ENCODE measurements at regions not wholly inside any gene's neighbourhood (a gene's known extent, or its start where the extent isn't known, plus 50 kb on each side); places are given as distances from the start of the nearest gene placed in this dataset.

DNA sequence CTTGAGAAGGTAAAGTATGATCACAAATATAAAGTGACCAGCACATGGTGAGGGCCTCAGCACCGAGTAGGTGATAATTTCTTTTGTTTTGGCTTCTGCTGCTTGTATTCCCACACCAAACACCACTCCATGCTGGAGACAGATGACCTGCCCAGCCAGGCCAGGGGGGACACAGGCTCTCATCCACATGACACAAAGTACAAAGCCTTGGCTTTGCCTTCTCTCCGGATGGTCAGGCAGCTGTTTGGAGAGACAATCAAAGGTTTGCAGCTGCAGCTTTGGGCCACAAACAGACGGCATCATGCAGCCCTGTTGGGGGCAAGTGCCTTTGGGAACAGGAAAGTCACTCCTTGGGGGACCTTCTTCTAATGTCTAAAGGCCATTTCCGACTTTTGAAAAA is 226.2 kb upstream of the KLF4 start:
- no peak for TF ChIP-seq CTCF (optimal IDR thresholded peaks at IDR 0.05 in 1 of 3, IDR thresholded peaks at IDR 0.05 in 1 of 3, conservative IDR thresholded peaks at IDR 0.05 in 1 of 3; ENCODE audit: extremely low read depth in 1 of 3, insufficient read depth in 2 of 3, low read length in 3 of 3)
- TF ChIP-seq EZH2 (IDR thresholded peaks at IDR 0.05; ENCODE audit: low read length): no peak
- no peak overlapping the region for H3K27ac ChIP-seq (ENCODE audit: control insufficient read depth, insufficient read depth, low read length)
- no peaks in the 10 kb centered on the region for H3K9me3 ChIP-seq (ENCODE audit: control insufficient read depth, low read depth, low read length)
- H3K9ac ChIP-seq (ENCODE audit: control insufficient read depth, extremely low read depth, insufficient read depth, low read length): no peak overlapping the region
- dilution Hi-C loops (cut with MboI; ENCODE audit: extremely low pct_ligation_motif_present, low sequenced_read_pairs): no loop called here
- H3K36me3 ChIP-seq (ENCODE audit: control insufficient read depth in 2 of 2, extremely low read depth in 1 of 2, insufficient read depth in 2 of 2, low read length in 2 of 2): no peaks in the 10 kb centered on the region
- no peak for FAIRE-seq
- no peak overlapping the region for H2AFZ ChIP-seq (ENCODE audit: control insufficient read depth, low read length)
- no peak for DNase-seq (ENCODE audit: low read depth, low spot score)
- H3K27me3 ChIP-seq (ENCODE audit: control insufficient read depth, extremely low read depth, insufficient read depth, low read length): no peaks in the 10 kb centered on the region
- peaks cover 3% of the 10 kb centered on the region for H3K9me1 ChIP-seq (ENCODE audit: control insufficient read depth, extremely low read depth, insufficient read depth, low read length)
- no peaks in the 10 kb centered on the region for H3K79me2 ChIP-seq (ENCODE audit: control insufficient read depth, insufficient read depth, low read length)
- H3K4me2 ChIP-seq (ENCODE audit: control insufficient read depth, extremely low read depth, insufficient read depth, low read depth, low read length): no peak overlapping the region
- no peaks in the 10 kb centered on the region for H4K20me1 ChIP-seq (ENCODE audit: control insufficient read depth, extremely low read depth, insufficient read depth, low read length)
- peaks cover 24% of the 10 kb centered on the region for H3K4me1 ChIP-seq (ENCODE audit: control insufficient read depth, extremely low read depth, insufficient read depth, low read length)
- no peak overlapping the region for H3K4me3 ChIP-seq (ENCODE audit: control insufficient read depth in 2 of 3, extremely low read depth in 1 of 3, insufficient read depth in 2 of 3, low read depth in 1 of 3, low read length in 3 of 3)

- no peaks in the 10 kb centered on the region for H3K79me2 ChIP-seq (ENCODE audit: control insufficient read depth, insufficient read depth, low read length)
- no peak overlapping the region for H3K27ac ChIP-seq (ENCODE audit: control insufficient read depth, insufficient read depth, low read length)
- H3K9me1 ChIP-seq (ENCODE audit: control insufficient read depth, extremely low read depth, insufficient read depth, low read length): no peaks in the 10 kb centered on the region
- DNase-seq (ENCODE audit: low read depth, low spot score): no peak
- no peaks in the 10 kb centered on the region for H3K36me3 ChIP-seq (ENCODE audit: control insufficient read depth in 2 of 2, extremely low read depth in 1 of 2, insufficient read depth in 2 of 2, low read length in 2 of 2)
- FAIRE-seq: no peak
- dilution Hi-C loops (cut with MboI; ENCODE audit: extremely low pct_ligation_motif_present, low sequenced_read_pairs): no loop called here
- TF ChIP-seq EZH2 (IDR thresholded peaks at IDR 0.05; ENCODE audit: low read length) (no peak), CTCF (optimal IDR thresholded peaks at IDR 0.05 in 1 of 3, IDR thresholded peaks at IDR 0.05 in 1 of 3, conservative IDR thresholded peaks at IDR 0.05 in 1 of 3; ENCODE audit: extremely low read depth in 1 of 3, insufficient read depth in 2 of 3, low read length in 3 of 3) (no peak)
- H3K9ac ChIP-seq (ENCODE audit: control insufficient read depth, extremely low read depth, insufficient read depth, low read length): no peak overlapping the region
- H3K4me2 ChIP-seq (ENCODE audit: control insufficient read depth, extremely low read depth, insufficient read depth, low read depth, low read length): no peak overlapping the region
- no peaks in the 10 kb centered on the region for H3K27me3 ChIP-seq (ENCODE audit: control insufficient read depth, extremely low read depth, insufficient read depth, low read length)
- peaks cover 27% of the 10 kb centered on the region for H3K4me1 ChIP-seq (ENCODE audit: control insufficient read depth, extremely low read depth, insufficient read depth, low read length)
- H3K9me3 ChIP-seq (ENCODE audit: control insufficient read depth, low read depth, low read length): no peaks in the 10 kb centered on the region
- no peak overlapping the region for H3K4me3 ChIP-seq (ENCODE audit: control insufficient read depth in 2 of 3, extremely low read depth in 1 of 3, insufficient read depth in 2 of 3, low read depth in 1 of 3, low read length in 3 of 3)
- H2AFZ ChIP-seq (ENCODE audit: control insufficient read depth, low read length): no peak overlapping the region
- no peaks in the 10 kb centered on the region for H4K20me1 ChIP-seq (ENCODE audit: control insufficient read depth, extremely low read depth, insufficient read depth, low read length)
Measured at GRCh38 chr9:107713470-107713869, 223.9 kb upstream of the KLF4 start.

Measured in keratinocyte (primary cell).